Vagina (tissue), 2 donors: ENCODE measurements at regions not wholly inside any gene's neighbourhood (a gene's known extent, or its start where the extent isn't known, plus 50 kb on each side); places are given as distances from the start of the nearest gene placed in this dataset.

Experiments
- POLR2A ChIP-seq, 2 donors: fragments of 450-650 bp; IDR thresholded peaks; one replicate each; pipeline ENCODE4 v1.6.1; 2017; ENCODE audit warnings: antibody characterized with exemption in 2 of 2, mild to moderate bottlenecking in 2 of 2, moderate library complexity in 2 of 2
- POLR2AphosphoS5 ChIP-seq, 2 donors: sonication (generic); formaldehyde crosslinking; IDR thresholded peaks; one replicate each; pipeline ENCODE4 v1.9.0; 2017; ENCODE audit warnings: antibody characterized with exemption in 2 of 2, mild to moderate bottlenecking in 2 of 2, low read depth in 1 of 2; ENCODE audit not compliant: insufficient read depth in 1 of 2
- TF ChIP-seq, protein P1 (sequence below), 3 experiments: fragments of 450-650 bp in 2 of 3; fragments of 200-600 bp in 1 of 3; sonication (generic) in 1 of 3; IDR thresholded peaks; one replicate each; pipeline ENCODE4 v1.5.1; 2017 to 2019; ENCODE audit warnings: antibody characterized with exemption in 3 of 3, mild to moderate bottlenecking in 2 of 3, moderate library complexity in 2 of 3

DNA sequence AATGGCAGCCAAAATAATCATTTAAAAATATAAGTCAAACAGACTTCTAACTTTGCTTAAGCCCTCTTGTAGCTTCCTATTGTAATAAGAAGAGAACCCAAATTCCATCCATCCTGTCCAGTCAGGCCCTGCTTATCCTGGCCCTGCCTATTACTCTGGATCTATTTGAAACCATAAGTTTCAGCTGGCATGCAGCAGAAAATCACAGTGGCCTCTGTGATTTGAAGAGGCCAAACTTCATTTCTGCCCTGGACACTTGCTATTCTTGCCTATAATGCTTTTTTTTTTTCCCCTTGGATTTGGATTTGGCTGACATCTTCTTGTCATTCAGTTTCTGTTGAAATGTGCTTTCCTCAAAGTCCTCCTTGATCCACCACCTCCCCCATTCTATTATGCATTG is 642.8 kb downstream of the USP25 start:
- TF ChIP-seq POLR2A (IDR thresholded peaks at IDR 0.05) (no peak), POLR2AphosphoS5 (IDR thresholded peaks at IDR 0.05; ENCODE audit: insufficient read depth in 1 of 2, low read depth in 1 of 2) (no peak)
- TF ChIP-seq, protein P1, sequence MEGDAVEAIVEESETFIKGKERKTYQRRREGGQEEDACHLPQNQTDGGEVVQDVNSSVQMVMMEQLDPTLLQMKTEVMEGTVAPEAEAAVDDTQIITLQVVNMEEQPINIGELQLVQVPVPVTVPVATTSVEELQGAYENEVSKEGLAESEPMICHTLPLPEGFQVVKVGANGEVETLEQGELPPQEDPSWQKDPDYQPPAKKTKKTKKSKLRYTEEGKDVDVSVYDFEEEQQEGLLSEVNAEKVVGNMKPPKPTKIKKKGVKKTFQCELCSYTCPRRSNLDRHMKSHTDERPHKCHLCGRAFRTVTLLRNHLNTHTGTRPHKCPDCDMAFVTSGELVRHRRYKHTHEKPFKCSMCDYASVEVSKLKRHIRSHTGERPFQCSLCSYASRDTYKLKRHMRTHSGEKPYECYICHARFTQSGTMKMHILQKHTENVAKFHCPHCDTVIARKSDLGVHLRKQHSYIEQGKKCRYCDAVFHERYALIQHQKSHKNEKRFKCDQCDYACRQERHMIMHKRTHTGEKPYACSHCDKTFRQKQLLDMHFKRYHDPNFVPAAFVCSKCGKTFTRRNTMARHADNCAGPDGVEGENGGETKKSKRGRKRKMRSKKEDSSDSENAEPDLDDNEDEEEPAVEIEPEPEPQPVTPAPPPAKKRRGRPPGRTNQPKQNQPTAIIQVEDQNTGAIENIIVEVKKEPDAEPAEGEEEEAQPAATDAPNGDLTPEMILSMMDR (IDR thresholded peaks at IDR 0.05), result no peak
